AG04450 (cell line): ENCODE measurements at regions not wholly inside any gene's neighbourhood (a gene's known extent, or its start where the extent isn't known, plus 50 kb on each side); places are given as distances from the start of the nearest gene placed in this dataset.

Source experiments
- CTCF ChIA-PET: fragments of 300-600, 350-600 bp; formaldehyde crosslinking; extraction: SDS; loops from one replicate; lab custom pipeline; 2022; ENCODE audit warnings: antibody characterized with exemption, inconsistent platforms; lab: Charles Lee
- POLR2A ChIA-PET: fragments of 350-600 bp; formaldehyde crosslinking; extraction: SDS; loops from one replicate; lab custom pipeline; 2021; ENCODE audit warnings: antibody characterized with exemption, inconsistent platforms; lab: Yijun Ruan, JAX
- DNase-seq: peaks from one replicate; pipeline ENCODE4 v3.0.0-alpha.2; 2011; ENCODE audit warnings: low read depth, low spot score
- H3K27ac ChIP-seq: one replicate; pipeline ENCODE4 v1.5.1; 2012; ENCODE audit warnings: low read depth, low read length, control low read depth
- H3K27me3 ChIP-seq: one replicate; pipeline ENCODE4 v1.6.0; 2012; ENCODE audit warnings: low read length; ENCODE audit not compliant: control insufficient read depth, insufficient read depth
- H3K4me3 ChIP-seq: 2 replicates; pipeline ENCODE4 v1.5.1; 2011; ENCODE audit warnings: mild to moderate bottlenecking, low read depth, low read length, control low read depth
- H3K9me3 ChIP-seq: 2 replicates; pipeline ENCODE4 v1.5.1; 2012; ENCODE audit warnings: low read length; ENCODE audit not compliant: control insufficient read depth, insufficient read depth
- TF ChIP-seq, protein P1 (sequence below): IDR thresholded peaks from 2 replicates; pipeline ENCODE4 v1.5.1; 2011; ENCODE audit warnings: low read depth, low read length, control low read depth, inconsistent platforms

DNA sequence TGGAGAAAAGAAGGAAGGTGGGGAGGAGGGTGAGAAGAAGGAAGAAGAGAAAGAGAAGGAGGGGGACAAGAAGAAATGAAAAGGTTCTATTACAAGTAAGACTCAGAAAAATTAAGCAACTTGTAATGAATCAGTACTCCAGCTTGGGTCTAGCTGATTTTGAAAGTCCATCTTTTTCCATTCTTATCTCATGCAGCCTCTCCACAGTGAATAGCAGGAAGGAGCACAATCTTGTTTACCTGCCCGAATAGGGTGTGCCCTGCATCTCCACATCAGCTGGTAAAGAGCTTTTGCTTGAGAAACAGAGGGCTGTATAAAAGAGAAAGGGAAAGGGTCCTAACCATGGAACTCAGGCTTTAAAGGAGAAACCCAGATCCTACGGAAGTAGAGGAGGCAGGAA is 348.8 kb downstream of the TPBG start:
- CTCF ChIA-PET, result interaction anchor here (0.5 to 1.4 kb wide), 4 partner anchors 9 to 443 kb away, joined by 3 to 15 read pairs (median 4); no protein-coding TSS in a partner anchor
- no peak overlapping the region for H3K4me3 ChIP-seq
- no peak overlapping the region for H3K27ac ChIP-seq
- H3K9me3 ChIP-seq, result peaks cover 3% of the 10 kb centered on the region; the same call in 1 of the 2 replicates
- no peak for DNase-seq
- TF ChIP-seq, protein P1, sequence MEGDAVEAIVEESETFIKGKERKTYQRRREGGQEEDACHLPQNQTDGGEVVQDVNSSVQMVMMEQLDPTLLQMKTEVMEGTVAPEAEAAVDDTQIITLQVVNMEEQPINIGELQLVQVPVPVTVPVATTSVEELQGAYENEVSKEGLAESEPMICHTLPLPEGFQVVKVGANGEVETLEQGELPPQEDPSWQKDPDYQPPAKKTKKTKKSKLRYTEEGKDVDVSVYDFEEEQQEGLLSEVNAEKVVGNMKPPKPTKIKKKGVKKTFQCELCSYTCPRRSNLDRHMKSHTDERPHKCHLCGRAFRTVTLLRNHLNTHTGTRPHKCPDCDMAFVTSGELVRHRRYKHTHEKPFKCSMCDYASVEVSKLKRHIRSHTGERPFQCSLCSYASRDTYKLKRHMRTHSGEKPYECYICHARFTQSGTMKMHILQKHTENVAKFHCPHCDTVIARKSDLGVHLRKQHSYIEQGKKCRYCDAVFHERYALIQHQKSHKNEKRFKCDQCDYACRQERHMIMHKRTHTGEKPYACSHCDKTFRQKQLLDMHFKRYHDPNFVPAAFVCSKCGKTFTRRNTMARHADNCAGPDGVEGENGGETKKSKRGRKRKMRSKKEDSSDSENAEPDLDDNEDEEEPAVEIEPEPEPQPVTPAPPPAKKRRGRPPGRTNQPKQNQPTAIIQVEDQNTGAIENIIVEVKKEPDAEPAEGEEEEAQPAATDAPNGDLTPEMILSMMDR, result no peak
- no peaks in the 10 kb centered on the region for H3K27me3 ChIP-seq
- POLR2A ChIA-PET, result no interaction called here

DNA sequence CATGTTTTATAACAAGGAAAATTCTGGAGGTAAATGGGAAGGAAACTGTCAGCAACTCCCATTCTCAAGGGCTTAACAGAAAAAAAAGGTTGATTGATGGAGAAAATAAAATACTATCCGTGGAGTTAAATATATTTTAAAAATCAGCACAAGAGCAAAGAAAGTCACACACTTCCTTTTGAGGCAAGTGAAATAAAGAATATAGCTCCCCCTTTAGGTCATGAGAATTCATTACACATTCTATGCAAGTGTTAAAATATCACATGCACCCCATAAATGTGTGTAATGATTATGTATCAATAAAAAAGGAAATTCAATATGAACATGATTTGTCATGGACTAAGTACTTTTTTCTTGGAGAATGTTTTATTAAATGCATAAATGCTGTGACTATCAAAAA is 349.2 kb downstream of the TPBG start:
- Histone ChIP-seq H3K4me3 (no peak overlapping the region), H3K9me3 (peaks cover 3% of the 10 kb centered on the region; the same call in 1 of the 2 replicates), H3K27me3 (no peaks in the 10 kb centered on the region), H3K27ac (no peak overlapping the region)
- ChIA-PET CTCF (interaction anchor here (0.5 to 1.4 kb wide), 4 partner anchors 8 to 444 kb away, joined by 3 to 15 read pairs (median 4); no protein-coding TSS in a partner anchor), POLR2A (no interaction called here)
- DNase-seq, result no peak
- TF ChIP-seq, protein P1, result peak; percentile 39; the same call in 1 of the 2 replicates

DNA sequence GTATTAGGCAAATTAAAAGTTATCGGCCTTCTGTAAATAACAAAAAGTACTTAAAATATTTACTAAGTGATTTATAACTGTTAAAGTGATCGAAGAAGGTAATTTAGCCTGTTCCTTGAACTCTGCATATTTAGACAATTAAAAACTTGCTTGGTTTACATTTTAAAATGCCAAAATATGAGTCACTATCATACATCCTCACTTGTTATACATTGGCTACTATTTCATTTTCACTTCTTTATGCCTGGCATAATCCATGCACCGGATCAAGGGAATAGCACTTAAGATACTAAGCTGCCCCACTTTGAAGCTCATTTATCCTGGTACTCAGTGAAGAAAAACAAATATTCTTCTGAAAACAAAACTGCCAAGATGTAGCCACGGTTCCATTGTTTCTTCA is 344.6 kb downstream of the UBE3D start:
- TF ChIP-seq, protein P1, result no peak
- H3K27ac ChIP-seq, result no peak overlapping the region
- no peak for DNase-seq
- no peaks in the 10 kb centered on the region for H3K9me3 ChIP-seq
- CTCF ChIA-PET, result interaction anchor here (1.0 kb wide), 1 partner anchor 9 kb away, joined by 3 read pairs; no protein-coding TSS in a partner anchor
- peaks cover 2% of the 10 kb centered on the region for H3K27me3 ChIP-seq
- no peak overlapping the region for H3K4me3 ChIP-seq
- POLR2A ChIA-PET, result no interaction called here

DNA sequence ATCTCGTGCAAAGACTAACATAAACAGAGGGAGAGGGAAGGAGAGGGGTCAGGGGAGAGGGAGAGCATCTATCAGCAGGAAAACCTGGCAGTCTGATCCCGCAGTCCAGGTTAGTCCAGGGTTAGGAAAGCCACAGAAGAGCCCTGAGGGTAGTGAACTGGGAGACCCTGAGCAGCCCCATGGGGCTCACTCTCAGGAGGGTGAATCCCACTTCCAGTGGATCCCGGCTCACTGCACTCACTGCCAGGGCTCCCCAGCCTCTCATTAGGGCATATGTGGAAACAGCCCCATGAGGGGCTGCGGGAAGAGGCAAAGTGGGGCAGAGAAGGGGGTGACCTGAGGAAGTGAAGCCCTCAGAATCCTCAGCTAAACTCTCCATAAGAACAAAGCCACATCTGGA is 329.9 kb downstream of the UBE3D start:
- CTCF ChIA-PET, result no interaction called here
- Histone ChIP-seq H3K4me3 (no peak overlapping the region), H3K27me3 (peaks cover 3% of the 10 kb centered on the region), H3K27ac (no peak overlapping the region), H3K9me3 (no peaks in the 10 kb centered on the region)
- POLR2A ChIA-PET, result no interaction called here
- no peak for DNase-seq
- TF ChIP-seq, protein P1, result no peak

DNA sequence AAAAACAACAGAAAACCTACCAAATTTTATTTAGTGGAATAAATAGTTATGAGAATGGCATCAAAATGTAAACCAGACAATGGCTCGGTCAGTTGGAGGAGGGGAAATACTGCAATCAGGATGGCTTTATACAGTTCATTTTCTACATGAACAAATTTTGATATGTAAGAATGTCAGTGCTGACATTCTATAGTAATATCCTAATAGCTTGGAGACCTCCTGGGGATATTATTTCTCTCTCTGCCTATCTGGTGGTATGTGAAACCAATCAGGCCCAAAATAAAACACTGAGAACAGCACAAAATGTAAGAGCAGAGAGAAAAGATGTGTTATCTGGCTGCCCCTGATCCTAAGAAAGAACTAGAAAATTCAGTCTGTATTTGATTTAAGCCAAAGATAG is 327.7 kb downstream of the UBE3D start:
- H3K4me3 ChIP-seq, result no peak overlapping the region
- CTCF ChIA-PET, result interaction anchor here (1.3 kb wide), 1 partner anchor 329 kb away, joined by 3 read pairs; the partner anchor contains the start of gene DOP1A
- no peak overlapping the region for H3K27ac ChIP-seq
- no peak for DNase-seq
- no peaks in the 10 kb centered on the region for H3K9me3 ChIP-seq
- TF ChIP-seq, protein P1, result no peak
- peaks cover 3% of the 10 kb centered on the region for H3K27me3 ChIP-seq
- POLR2A ChIA-PET, result no interaction called here
